MM.1S (cell line): ENCODE measurements at regions not wholly inside any gene's neighbourhood (a gene's known extent, or its start where the extent isn't known, plus 50 kb on each side); places are given as distances from the start of the nearest gene placed in this dataset.

Experiments used
- DNase-seq: peaks from one replicate; pipeline ENCODE4 v3.0.0-alpha.2; 2015
- H2AFZ ChIP-seq: fragments of 300-600 bp; sonication (generic); 2 replicates; pipeline ENCODE4 v1.6.0; 2016; ENCODE audit warnings: antibody characterized with exemption, low read length
- H3F3A ChIP-seq: fragments of 300-600 bp; sonication (generic); 2 replicates; pipeline ENCODE4 v1.6.1; 2016; ENCODE audit warnings: mild to moderate bottlenecking, antibody characterized with exemption, low read length, moderate library complexity, mixed read lengths; ENCODE audit not compliant: insufficient read depth
- H3K27ac ChIP-seq: fragments of 300-600 bp; sonication (generic); 2 replicates; pipeline ENCODE4 v1.5.1; 2016; ENCODE audit warnings: mild to moderate bottlenecking, low read length
- H3K27me3 ChIP-seq: fragments of 300-600 bp; sonication (generic); replicated peaks from 2 replicates; pipeline ENCODE4 v1.6.0; 2016; ENCODE audit warnings: low read length; ENCODE audit not compliant: insufficient read depth
- H3K36me3 ChIP-seq: fragments of 300-600 bp; sonication (generic); replicated peaks from 2 replicates; pipeline ENCODE4 v1.6.1; 2016; ENCODE audit warnings: mild to moderate bottlenecking, low read length, mixed read lengths; ENCODE audit not compliant: insufficient read depth
- H3K4me1 ChIP-seq: fragments of 300-600 bp; sonication (generic); 2 replicates; pipeline ENCODE4 v1.6.1; 2016; ENCODE audit warnings: low read length, mixed read lengths
- H3K4me2 ChIP-seq: fragments of 300-600 bp; sonication (generic); 2 replicates; pipeline ENCODE4 v1.6.0; 2016; ENCODE audit warnings: low read depth, low read length
- H3K4me3 ChIP-seq: fragments of 300-600 bp; sonication (generic); 2 replicates; pipeline ENCODE4 v1.5.1; 2016; ENCODE audit warnings: low read length, mixed read lengths
- H3K79me2 ChIP-seq: fragments of 300-600 bp; sonication (generic); 2 replicates; pipeline ENCODE4 v1.6.1; 2016; ENCODE audit warnings: mixed run types, low read length, mixed read lengths
- H3K9ac ChIP-seq: fragments of 300-600 bp; sonication (generic); 2 replicates; pipeline ENCODE4 v1.6.1; 2016; ENCODE audit warnings: low read length, mixed read lengths
- H3K9me2 ChIP-seq: fragments of 300-600 bp; sonication (generic); replicated peaks from 2 replicates; pipeline ENCODE4 v1.6.1; 2016; ENCODE audit warnings: mild to moderate bottlenecking, low read length, mixed read lengths; ENCODE audit not compliant: insufficient read depth
- H3K9me3 ChIP-seq: fragments of 300-600 bp; sonication (generic); replicated peaks from 2 replicates; pipeline ENCODE4 v1.6.1; 2016; ENCODE audit warnings: mild to moderate bottlenecking, low read length, mixed read lengths; ENCODE audit not compliant: insufficient read depth
- H4K20me1 ChIP-seq: fragments of 300-600 bp; sonication (generic); 2 replicates; pipeline ENCODE4 v1.6.1; 2016; ENCODE audit warnings: mild to moderate bottlenecking, low read length, moderate library complexity, mixed read lengths; ENCODE audit not compliant: insufficient read depth
- CTCF ChIP-seq: fragments of 300-600 bp; sonication (generic); IDR thresholded peaks from 2 replicates; pipeline ENCODE4 v1.5.1; 2016; ENCODE audit warnings: antibody characterized with exemption, low read length, mixed read lengths
- EZH2 ChIP-seq: fragments of 300-600 bp; sonication (generic); optimal IDR thresholded peaks from 2 replicates; pipeline ENCODE3; 2017; ENCODE audit warnings: low read depth, mild to moderate bottlenecking, antibody characterized with exemption, low read length, mixed read lengths
- EZH2phosphoT487 ChIP-seq: fragments of 300-600 bp; sonication (generic); IDR thresholded peaks from 2 replicates; pipeline ENCODE4 v1.6.1; 2018; ENCODE audit warnings: antibody characterized with exemption, low read length

DNA sequence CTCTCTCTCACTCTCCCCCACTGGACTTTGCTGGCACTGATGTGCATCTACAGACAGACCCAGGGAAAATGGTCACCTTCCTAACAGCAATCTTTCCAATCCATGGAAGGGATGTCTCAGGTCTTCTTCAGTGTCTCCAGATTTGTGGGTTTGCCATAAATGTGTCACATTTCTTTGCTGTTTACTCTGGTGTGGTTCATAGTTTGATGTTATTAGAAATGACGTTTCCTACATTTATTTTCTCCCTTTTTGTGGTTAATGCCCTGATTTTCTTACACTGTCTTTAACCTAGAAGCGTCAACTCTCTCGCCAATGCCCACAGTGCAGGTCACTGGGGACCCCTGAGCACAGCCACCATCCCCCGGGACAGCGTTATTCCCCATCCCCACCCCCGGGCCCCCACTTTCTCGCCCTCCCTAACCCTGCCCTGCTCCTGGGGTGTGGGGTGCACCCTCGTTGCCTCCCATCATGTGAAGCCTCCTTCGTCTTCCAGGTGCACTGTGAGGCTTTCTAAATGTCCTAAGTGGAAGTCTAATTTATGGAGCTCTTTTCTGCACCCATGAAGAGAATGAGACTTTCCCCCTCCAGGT is 86.5 kb downstream of the YTHDF1 start:
- Histone ChIP-seq H2AFZ (no peak overlapping the region), H3K4me3 (no peak overlapping the region), H3K79me2 (no peaks in the 10 kb centered on the region), H3K9me2 (no peaks in the 10 kb centered on the region), H3F3A (no peaks in the 10 kb centered on the region), H3K27me3 (peaks cover 88% of the 10 kb centered on the region), H3K36me3 (no peaks in the 10 kb centered on the region), H4K20me1 (no peaks in the 10 kb centered on the region), H3K9ac (no peak overlapping the region), H3K9me3 (no peaks in the 10 kb centered on the region), H3K4me1 (no peaks in the 10 kb centered on the region), H3K4me2 (no peak overlapping the region), H3K27ac (no peak overlapping the region)
- DNase-seq = no peak
- TF ChIP-seq EZH2phosphoT487 (no peak), EZH2 (no peak), CTCF (no peak)

- TF ChIP-seq CTCF = no peak
- no peak for TF ChIP-seq EZH2
- no peak for TF ChIP-seq EZH2phosphoT487
- H3K4me2 ChIP-seq = no peak overlapping the region
- H3K9ac ChIP-seq = no peak overlapping the region
- peaks cover 93% of the 10 kb centered on the region for H3K27me3 ChIP-seq
- no peaks in the 10 kb centered on the region for H4K20me1 ChIP-seq
- H3F3A ChIP-seq = no peaks in the 10 kb centered on the region
- no peaks in the 10 kb centered on the region for H3K9me2 ChIP-seq
- H3K4me1 ChIP-seq = no peaks in the 10 kb centered on the region
- H3K4me3 ChIP-seq = no peak overlapping the region
- no peaks in the 10 kb centered on the region for H3K79me2 ChIP-seq
- no peak overlapping the region for H3K27ac ChIP-seq
- H2AFZ ChIP-seq = no peak overlapping the region
- no peak for DNase-seq
- no peaks in the 10 kb centered on the region for H3K9me3 ChIP-seq
- H3K36me3 ChIP-seq = no peaks in the 10 kb centered on the region
These were observed 87.0 kb downstream of the YTHDF1 start for GRCh38 chr20:63128956-63129355.

GRCh38 chr20:63128367-63128766 is 87.6 kb downstream of the YTHDF1 start:
- Histone ChIP-seq H3K9me3 (no peaks in the 10 kb centered on the region), H3K36me3 (no peaks in the 10 kb centered on the region), H3K9ac (no peak overlapping the region), H3K4me1 (no peaks in the 10 kb centered on the region), H3K4me2 (no peak overlapping the region), H3K27ac (no peak overlapping the region), H3F3A (no peaks in the 10 kb centered on the region), H3K9me2 (no peaks in the 10 kb centered on the region), H3K79me2 (no peaks in the 10 kb centered on the region), H3K27me3 (peaks cover 98% of the 10 kb centered on the region), H2AFZ (no peak overlapping the region), H3K4me3 (no peak overlapping the region), H4K20me1 (no peaks in the 10 kb centered on the region)
- DNase-seq = no peak
- no peak for TF ChIP-seq CTCF
- TF ChIP-seq EZH2 = no peak
- no peak for TF ChIP-seq EZH2phosphoT487
